ENCODE measurements at regions not wholly inside any gene's neighbourhood (a gene's known extent, or its start where the extent isn't known, plus 50 kb on each side); places are given as distances from the start of the nearest gene placed in this dataset.

DNA sequence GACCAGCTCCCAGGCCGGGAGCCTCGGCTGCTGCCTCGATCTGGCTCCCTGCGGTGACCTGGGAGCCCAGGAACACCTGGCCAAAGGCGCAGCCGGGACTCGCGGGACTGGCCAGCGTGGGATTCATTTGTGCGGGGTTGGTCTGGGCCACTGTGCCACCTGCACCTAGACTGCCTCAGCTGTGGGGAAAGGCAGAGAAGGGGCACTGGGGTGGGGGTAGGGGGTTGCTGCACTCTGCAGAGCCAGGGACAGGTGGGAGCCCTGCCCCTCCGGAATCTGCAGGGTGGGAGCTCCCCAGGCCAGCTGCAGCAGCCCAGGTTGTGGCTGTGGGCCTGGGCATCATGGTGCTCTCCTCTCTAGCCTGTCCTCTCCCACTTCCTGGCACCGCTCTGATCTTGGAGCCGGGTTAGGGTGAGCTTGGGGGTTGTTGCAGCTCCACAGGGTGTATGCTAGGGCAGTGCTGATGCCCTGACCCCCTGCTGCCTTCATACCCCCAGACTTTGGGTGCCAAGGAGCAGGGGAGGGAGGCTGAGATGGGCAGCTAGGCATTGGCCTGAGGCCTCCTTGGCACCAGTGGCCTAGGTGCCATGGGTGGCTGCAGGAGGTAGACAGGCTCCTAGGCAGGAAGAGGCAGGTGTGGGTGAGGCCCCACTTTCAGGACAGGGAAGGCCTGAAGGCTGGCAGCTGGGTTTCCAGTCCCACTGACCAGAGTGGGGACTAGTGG is 57.5 kb upstream of the ETV3 start:
- TF ChIP-seq RARB (CRISPR knock-in tag; IDR thresholded peaks at IDR 0.05) (no peak), PPARA (CRISPR knock-in tag; IDR thresholded peaks at IDR 0.05; ENCODE audit: borderline replicate concordance) (no peak)

All from SK-N-SH treated with all-trans-retinoic acid at 6 μM for 48 hours (cell line).